ENCODE measurements at regions not wholly inside any gene's neighbourhood (a gene's known extent, or its start where the extent isn't known, plus 50 kb on each side); places are given as distances from the start of the nearest gene placed in this dataset.

- H3K4me3 ChIP-seq (ENCODE audit: low read depth, low read length) = no peak overlapping the region
- TF ChIP-seq, protein P1, sequence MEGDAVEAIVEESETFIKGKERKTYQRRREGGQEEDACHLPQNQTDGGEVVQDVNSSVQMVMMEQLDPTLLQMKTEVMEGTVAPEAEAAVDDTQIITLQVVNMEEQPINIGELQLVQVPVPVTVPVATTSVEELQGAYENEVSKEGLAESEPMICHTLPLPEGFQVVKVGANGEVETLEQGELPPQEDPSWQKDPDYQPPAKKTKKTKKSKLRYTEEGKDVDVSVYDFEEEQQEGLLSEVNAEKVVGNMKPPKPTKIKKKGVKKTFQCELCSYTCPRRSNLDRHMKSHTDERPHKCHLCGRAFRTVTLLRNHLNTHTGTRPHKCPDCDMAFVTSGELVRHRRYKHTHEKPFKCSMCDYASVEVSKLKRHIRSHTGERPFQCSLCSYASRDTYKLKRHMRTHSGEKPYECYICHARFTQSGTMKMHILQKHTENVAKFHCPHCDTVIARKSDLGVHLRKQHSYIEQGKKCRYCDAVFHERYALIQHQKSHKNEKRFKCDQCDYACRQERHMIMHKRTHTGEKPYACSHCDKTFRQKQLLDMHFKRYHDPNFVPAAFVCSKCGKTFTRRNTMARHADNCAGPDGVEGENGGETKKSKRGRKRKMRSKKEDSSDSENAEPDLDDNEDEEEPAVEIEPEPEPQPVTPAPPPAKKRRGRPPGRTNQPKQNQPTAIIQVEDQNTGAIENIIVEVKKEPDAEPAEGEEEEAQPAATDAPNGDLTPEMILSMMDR (IDR thresholded peaks at IDR 0.05; ENCODE audit: low read depth, low read length, missing control alignments) = no peak
- in situ Hi-C loops (cut with HindIII; ENCODE audit: low sequenced_read_pairs) = no loop called here
Measured at GRCh38 chr11:71112454-71112853, 139.9 kb downstream of the SHANK2 start.

DNA sequence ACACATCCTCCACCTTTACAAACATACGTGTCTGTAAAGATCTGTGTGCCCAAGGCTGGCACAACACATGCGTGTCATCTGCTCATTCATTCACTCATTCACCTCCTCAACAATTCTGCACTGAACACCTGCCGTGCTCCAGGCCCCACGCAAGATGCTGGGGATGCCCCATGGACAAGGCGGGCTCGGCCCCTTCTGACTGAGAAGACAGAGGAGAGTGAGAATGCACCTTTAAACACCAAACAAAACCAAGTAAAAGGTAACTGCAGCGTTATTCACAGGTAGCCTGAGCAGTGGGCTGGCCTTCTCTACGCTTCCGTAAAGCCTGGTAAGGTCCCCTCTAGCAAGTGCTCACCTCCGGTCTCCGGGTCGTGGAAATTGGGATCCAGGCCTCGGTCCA lies 142.8 kb downstream of the SHANK2 start:
- TF ChIP-seq, protein P1 (IDR thresholded peaks at IDR 0.05; ENCODE audit: low read depth, low read length, missing control alignments) = no peak
- H3K4me3 ChIP-seq (ENCODE audit: low read depth, low read length) = no peak overlapping the region
- DNase-seq (ENCODE audit: low read depth) = no peak
- in situ Hi-C loops (cut with HindIII; ENCODE audit: low sequenced_read_pairs) = no loop called here

More at GRCh38 chr11:71112454-71112853, 139.9 kb downstream of the SHANK2 start:
- no peak for DNase-seq (ENCODE audit: low read depth)

DNA sequence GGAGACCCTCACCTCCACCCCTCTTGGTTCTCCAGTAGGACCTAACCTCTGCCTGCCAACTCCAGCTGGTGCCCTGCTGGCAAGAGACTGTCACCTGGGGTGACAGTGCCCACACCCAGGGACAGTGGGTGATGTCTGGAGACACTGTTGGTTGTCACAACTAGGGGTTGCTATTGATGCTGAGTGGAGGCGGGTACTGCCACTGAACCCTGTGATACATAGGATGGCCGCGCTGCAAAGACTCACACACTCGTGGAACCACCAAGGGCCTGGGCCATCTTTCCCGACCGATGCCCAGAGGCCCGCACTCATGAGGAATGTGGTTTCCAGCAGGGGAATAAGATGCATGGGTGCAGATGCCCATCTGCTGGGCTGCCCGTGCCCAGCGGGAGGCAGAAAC lies 143.2 kb downstream of the SHANK2 start:
- no peak overlapping the region for H3K4me3 ChIP-seq (ENCODE audit: low read depth, low read length)
- in situ Hi-C loops (cut with HindIII; ENCODE audit: low sequenced_read_pairs) = no loop called here
- DNase-seq (ENCODE audit: low read depth) = no peak
- TF ChIP-seq, protein P1 (IDR thresholded peaks at IDR 0.05; ENCODE audit: low read depth, low read length, missing control alignments) = no peak

- DNase-seq (ENCODE audit: low read depth) = no peak
- TF ChIP-seq, protein P1 (IDR thresholded peaks at IDR 0.05; ENCODE audit: low read depth, low read length, missing control alignments) = no peak
- H3K4me3 ChIP-seq (ENCODE audit: low read depth, low read length) = no peak overlapping the region
- in situ Hi-C loops (cut with HindIII; ENCODE audit: low sequenced_read_pairs) = no loop called here
Measured at GRCh38 chr11:71108013-71108865, 144.1 kb downstream of the SHANK2 start.

DNA sequence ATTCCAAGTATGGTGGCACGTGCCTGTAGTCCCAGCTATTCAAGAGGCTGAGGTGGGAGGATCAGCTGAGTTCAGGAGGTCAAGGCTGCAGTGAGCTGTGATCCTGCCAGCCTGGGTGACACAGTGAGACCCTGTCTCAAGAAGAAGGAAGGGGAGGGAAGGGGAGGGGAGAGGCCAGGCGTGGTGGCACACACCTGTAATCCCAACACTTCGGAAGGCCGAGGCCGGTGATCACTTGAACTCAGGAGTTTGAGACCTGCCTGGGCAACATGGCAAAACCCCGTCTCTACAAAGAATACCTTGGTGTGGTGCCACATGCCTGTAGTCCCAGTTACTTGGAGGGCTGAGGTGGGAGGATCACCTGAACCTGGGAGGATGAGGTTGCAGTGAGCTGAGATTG lies 145.7 kb downstream of the SHANK2 start:
- TF ChIP-seq, protein P1 (IDR thresholded peaks at IDR 0.05; ENCODE audit: low read depth, low read length, missing control alignments) = no peak
- in situ Hi-C loops (cut with HindIII; ENCODE audit: low sequenced_read_pairs) = no loop called here
- no peak for DNase-seq (ENCODE audit: low read depth)
- H3K4me3 ChIP-seq (ENCODE audit: low read depth, low read length) = no peak overlapping the region

- in situ Hi-C loops (cut with HindIII; ENCODE audit: low sequenced_read_pairs) = no loop called here
- TF ChIP-seq, protein P1 (IDR thresholded peaks at IDR 0.05; ENCODE audit: low read depth, low read length, missing control alignments) = no peak
- no peak overlapping the region for H3K4me3 ChIP-seq (ENCODE audit: low read depth, low read length)
- DNase-seq (ENCODE audit: low read depth) = no peak
Measured at GRCh38 chr11:71103266-71103665, 149.1 kb downstream of the SHANK2 start.
